Neural cell (in vitro differentiated cells): ENCODE measurements at regions not wholly inside any gene's neighbourhood (a gene's known extent, or its start where the extent isn't known, plus 50 kb on each side); places are given as distances from the start of the nearest gene placed in this dataset.

Source experiments
- H2AFZ ChIP-seq: fragments of 200-600, 300-800 bp; sonication (generic), shearing (Covaris generic); 2 replicates; pipeline ENCODE4 v1.6.0; 2014; ENCODE audit warnings: low read depth, mild to moderate bottlenecking, antibody characterized with exemption, low read length, moderate library complexity
- H3F3A ChIP-seq: fragments of 200-600 bp; shearing (Covaris generic); 2 replicates; pipeline ENCODE4 v1.6.1; 2016; ENCODE audit warnings: mild to moderate bottlenecking, moderate library complexity, mixed read lengths, antibody characterized with exemption, low read length; ENCODE audit not compliant: insufficient read depth, poor library complexity, severe bottlenecking
- H3K27ac ChIP-seq: fragments of 200-600, 300-800 bp; sonication (generic), shearing (Covaris generic); 2 replicates; pipeline ENCODE4 v1.5.1; 2014; ENCODE audit warnings: mild to moderate bottlenecking, low read length, moderate library complexity
- H3K27me3 ChIP-seq: fragments of 300-800, 200-600 bp; sonication (generic), shearing (Covaris generic); 2 replicates; pipeline ENCODE4 v1.6.0; 2014; ENCODE audit warnings: mild to moderate bottlenecking, low read depth, low read length, moderate library complexity; ENCODE audit not compliant: insufficient read depth
- H3K36me3 ChIP-seq: fragments of 300-800, 200-600 bp; sonication (generic), shearing (Covaris generic); 2 replicates; pipeline ENCODE4 v1.5.1; 2014; ENCODE audit warnings: mild to moderate bottlenecking, antibody characterized with exemption, low read length, moderate library complexity; ENCODE audit not compliant: insufficient read depth
- H3K4me2 ChIP-seq: fragments of 300-800, 200-600 bp; sonication (generic), shearing (Covaris generic); 2 replicates; pipeline ENCODE4 v1.6.0; 2014; ENCODE audit warnings: mild to moderate bottlenecking, low read length
- H3K4me3 ChIP-seq: fragments of 300-800, 200-600 bp; sonication (generic), shearing (Covaris generic); 2 replicates; pipeline ENCODE4 v1.5.1; 2014; ENCODE audit warnings: mild to moderate bottlenecking, low read length, moderate library complexity
- H3K79me2 ChIP-seq: fragments of 200-600 bp; shearing (Covaris generic); replicated peaks from 2 replicates; pipeline ENCODE4 v1.6.0; 2014; ENCODE audit warnings: mild to moderate bottlenecking, low read length, moderate library complexity; ENCODE audit not compliant: insufficient read depth
- H3K9ac ChIP-seq: fragments of 300-800, 200-600 bp; sonication (generic), shearing (Covaris generic); 2 replicates; pipeline ENCODE4 v1.6.1; 2016; ENCODE audit warnings: mild to moderate bottlenecking, low read length, mixed read lengths
- H3K9me2 ChIP-seq: fragments of 200-600 bp; shearing (Covaris generic); 2 replicates; pipeline ENCODE4 v1.6.1; 2016; ENCODE audit warnings: mild to moderate bottlenecking, low read length, mixed read lengths; ENCODE audit not compliant: insufficient read depth
- H3K9me3 ChIP-seq: fragments of 200-600, 300-800 bp; sonication (generic), shearing (Covaris generic); 2 replicates; pipeline ENCODE4 v1.6.1; 2016; ENCODE audit warnings: mild to moderate bottlenecking, mixed run types, low read length, moderate library complexity, mixed read lengths
- H4K20me1 ChIP-seq: fragments of 200-600 bp; shearing (Covaris generic); 2 replicates; pipeline ENCODE4 v1.6.1; 2016; ENCODE audit warnings: mild to moderate bottlenecking, mixed run types; ENCODE audit not compliant: insufficient read depth
- CTCF ChIP-seq: fragments of 450-650 bp; IDR thresholded peaks from 2 replicates; pipeline ENCODE4 v1.5.1; 2014; ENCODE audit warnings: antibody characterized with exemption, mild to moderate bottlenecking, moderate library complexity; ENCODE audit not compliant: poor library complexity, severe bottlenecking
- EP300 ChIP-seq: fragments of 450-650 bp; conservative IDR thresholded peaks from 2 replicates; pipeline ENCODE4 v1.6.1; 2014; ENCODE audit warnings: antibody characterized with exemption, mild to moderate bottlenecking, moderate library complexity; ENCODE audit not compliant: poor library complexity, severe bottlenecking
- EZH2 ChIP-seq: fragments of 200-600, 300-800 bp; shearing (Covaris generic), sonication (generic); IDR thresholded peaks from 2 replicates; pipeline ENCODE4 v1.6.1; 2014; ENCODE audit warnings: antibody characterized with exemption, low read length, borderline replicate concordance, mild to moderate bottlenecking; ENCODE audit not compliant: insufficient read depth, poor library complexity, severe bottlenecking
- POLR2AphosphoS5 ChIP-seq: IDR thresholded peaks from 2 replicates; pipeline ENCODE4 v1.6.1; 2012
- RAD21 ChIP-seq: fragments of 450-650 bp; conservative IDR thresholded peaks from 2 replicates; pipeline ENCODE4 v1.6.1; 2014; ENCODE audit warnings: antibody characterized with exemption, mild to moderate bottlenecking, moderate library complexity
- REST ChIP-seq: IDR thresholded peaks from 2 replicates; pipeline ENCODE4 v1.6.1; 2012; ENCODE audit warnings: borderline replicate concordance
- SMC3 ChIP-seq: fragments of 450-650 bp; conservative IDR thresholded peaks from 2 replicates; pipeline ENCODE4 v1.6.1; 2014; ENCODE audit warnings: antibody characterized with exemption, mild to moderate bottlenecking, moderate library complexity; ENCODE audit not compliant: poor library complexity
- TAF1 ChIP-seq: IDR thresholded peaks from 2 replicates; pipeline ENCODE4 v1.6.1; 2012; ENCODE audit warnings: low read depth

GRCh38 chr7:126378642-126379041 is 874.1 kb downstream of the GRM8 start:
- H3K27ac ChIP-seq: no peak overlapping the region
- H3K4me2 ChIP-seq: no peak overlapping the region
- no peaks in the 10 kb centered on the region for H4K20me1 ChIP-seq
- H3K27me3 ChIP-seq: no peaks in the 10 kb centered on the region
- H3K36me3 ChIP-seq: no peaks in the 10 kb centered on the region
- no peak overlapping the region for H3K9ac ChIP-seq
- H3K9me2 ChIP-seq: no peaks in the 10 kb centered on the region
- no peaks in the 10 kb centered on the region for H3F3A ChIP-seq
- H3K9me3 ChIP-seq: no peaks in the 10 kb centered on the region
- no peaks in the 10 kb centered on the region for H3K79me2 ChIP-seq
- H2AFZ ChIP-seq: no peak overlapping the region
- no peak overlapping the region for H3K4me3 ChIP-seq
- no peak for TF ChIP-seq SMC3
- no peak for TF ChIP-seq EP300
- TF ChIP-seq POLR2AphosphoS5: no peak
- TF ChIP-seq REST: no peak
- TF ChIP-seq CTCF: no peak
- no peak for TF ChIP-seq EZH2
- TF ChIP-seq TAF1: no peak
- no peak for TF ChIP-seq RAD21

DNA sequence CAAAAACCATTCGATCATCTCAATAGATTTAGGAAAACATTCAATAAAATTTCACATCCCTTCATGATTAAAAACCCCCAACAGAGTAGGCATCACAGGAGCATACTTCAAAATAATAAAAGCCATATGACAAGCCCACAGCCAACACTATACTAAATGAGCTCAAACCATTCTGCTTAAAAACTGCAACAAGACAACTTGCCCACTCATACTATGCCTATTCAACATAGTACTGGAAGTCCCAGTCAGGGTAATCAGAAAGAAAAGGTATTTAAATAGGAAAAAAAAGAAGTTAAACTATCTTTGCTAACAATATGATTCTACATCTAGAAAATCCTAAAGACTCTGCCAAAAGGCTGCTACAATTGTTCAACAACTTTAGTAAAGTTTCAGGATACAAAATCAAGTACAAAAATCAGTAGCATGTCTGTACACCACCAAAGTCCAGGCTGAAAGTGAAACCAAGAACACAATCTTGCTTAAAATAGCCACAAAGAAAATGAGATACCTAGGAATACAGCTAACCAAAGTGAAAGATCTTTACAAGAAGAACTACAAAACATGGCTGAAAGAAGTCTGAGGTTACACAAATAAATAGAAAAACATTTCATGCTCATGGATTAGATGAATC is 882.6 kb downstream of the GRM8 start:
- Histone ChIP-seq H3K9ac (no peak overlapping the region), H3K27me3 (no peaks in the 10 kb centered on the region), H3K36me3 (no peaks in the 10 kb centered on the region), H3K9me3 (no peaks in the 10 kb centered on the region), H2AFZ (no peak overlapping the region), H3K4me2 (no peak overlapping the region), H3K9me2 (no peaks in the 10 kb centered on the region), H4K20me1 (no peaks in the 10 kb centered on the region), H3K4me3 (no peak overlapping the region), H3K79me2 (no peaks in the 10 kb centered on the region), H3K27ac (no peak overlapping the region), H3F3A (no peaks in the 10 kb centered on the region)
- TF ChIP-seq CTCF: no peak
